ENCODE measurements at regions not wholly inside any gene's neighbourhood (a gene's known extent, or its start where the extent isn't known, plus 50 kb on each side); places are given as distances from the start of the nearest gene placed in this dataset.

DNA sequence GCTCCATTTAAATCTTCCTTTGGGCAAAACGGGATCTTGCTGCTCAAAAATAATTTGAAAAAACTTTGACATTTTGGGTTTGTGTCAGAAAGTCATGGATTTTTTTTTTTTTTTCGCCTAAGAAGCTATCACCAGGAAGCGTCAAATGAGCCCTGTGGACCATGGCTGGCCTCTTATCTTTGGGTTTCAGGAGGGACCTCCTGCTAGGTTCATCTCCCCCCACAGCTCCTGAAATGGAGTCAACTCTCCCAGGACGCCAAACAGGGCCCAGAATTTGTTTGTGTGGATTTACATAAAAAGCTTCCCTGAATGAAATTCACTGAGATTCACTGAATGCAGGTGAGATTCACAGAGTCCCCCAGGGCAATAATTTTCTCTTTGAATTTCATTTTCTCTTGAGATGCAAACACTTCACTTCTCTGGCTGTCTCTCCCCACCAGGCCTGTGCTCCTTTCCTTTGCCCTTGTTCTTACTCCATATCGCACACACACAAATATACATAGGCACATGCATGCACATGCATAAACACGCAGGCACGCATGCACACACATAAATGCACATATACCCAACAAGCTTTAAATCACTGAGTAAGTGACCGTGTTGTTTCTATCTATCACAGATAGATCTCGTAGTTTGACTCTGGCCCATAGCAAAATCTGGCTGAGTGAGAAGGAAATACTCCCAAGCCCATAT is 55.3 kb upstream of the GALNT10 start:
- TF ChIP-seq, protein P1, sequence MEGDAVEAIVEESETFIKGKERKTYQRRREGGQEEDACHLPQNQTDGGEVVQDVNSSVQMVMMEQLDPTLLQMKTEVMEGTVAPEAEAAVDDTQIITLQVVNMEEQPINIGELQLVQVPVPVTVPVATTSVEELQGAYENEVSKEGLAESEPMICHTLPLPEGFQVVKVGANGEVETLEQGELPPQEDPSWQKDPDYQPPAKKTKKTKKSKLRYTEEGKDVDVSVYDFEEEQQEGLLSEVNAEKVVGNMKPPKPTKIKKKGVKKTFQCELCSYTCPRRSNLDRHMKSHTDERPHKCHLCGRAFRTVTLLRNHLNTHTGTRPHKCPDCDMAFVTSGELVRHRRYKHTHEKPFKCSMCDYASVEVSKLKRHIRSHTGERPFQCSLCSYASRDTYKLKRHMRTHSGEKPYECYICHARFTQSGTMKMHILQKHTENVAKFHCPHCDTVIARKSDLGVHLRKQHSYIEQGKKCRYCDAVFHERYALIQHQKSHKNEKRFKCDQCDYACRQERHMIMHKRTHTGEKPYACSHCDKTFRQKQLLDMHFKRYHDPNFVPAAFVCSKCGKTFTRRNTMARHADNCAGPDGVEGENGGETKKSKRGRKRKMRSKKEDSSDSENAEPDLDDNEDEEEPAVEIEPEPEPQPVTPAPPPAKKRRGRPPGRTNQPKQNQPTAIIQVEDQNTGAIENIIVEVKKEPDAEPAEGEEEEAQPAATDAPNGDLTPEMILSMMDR (IDR thresholded peaks at IDR 0.05) = no peak
- no peak for TF ChIP-seq POLR2A (IDR thresholded peaks at IDR 0.05)

Measured in heart left ventricle (tissue), 13 donors.